MG63 (cell line): ENCODE measurements at regions not wholly inside any gene's neighbourhood (a gene's known extent, or its start where the extent isn't known, plus 50 kb on each side); places are given as distances from the start of the nearest gene placed in this dataset.
"Not testable (repeated sequence)": the region's sequence is repeated elsewhere in the genome, so short reads cannot be mapped to it uniquely, and the experiment has no call there.

Experiments used
- DNase-seq: peaks from one replicate; pipeline ENCODE4 v3.0.0-alpha.2; 2020
- H3K27me3 ChIP-seq: fragments of 250-450 bp; sonication (Bioruptor Pico); 2 replicates; pipeline ENCODE4 v1.5.1; 2020; ENCODE audit warnings: mild to moderate bottlenecking, moderate library complexity
- H3K36me3 ChIP-seq: fragments of 250-450 bp; sonication (Bioruptor Pico); 2 replicates; pipeline ENCODE4 v1.5.1; 2020; ENCODE audit warnings: mild to moderate bottlenecking, moderate library complexity
- H3K4me3 ChIP-seq: fragments of 250-450 bp; sonication (Bioruptor Pico); 2 replicates; pipeline ENCODE4 v1.5.1; 2020; ENCODE audit warnings: mild to moderate bottlenecking, moderate library complexity
- H3K9me3 ChIP-seq: fragments of 250-450 bp; sonication (Bioruptor Pico); 2 replicates; pipeline ENCODE4 v1.5.1; 2020; ENCODE audit warnings: mild to moderate bottlenecking, moderate library complexity

DNA sequence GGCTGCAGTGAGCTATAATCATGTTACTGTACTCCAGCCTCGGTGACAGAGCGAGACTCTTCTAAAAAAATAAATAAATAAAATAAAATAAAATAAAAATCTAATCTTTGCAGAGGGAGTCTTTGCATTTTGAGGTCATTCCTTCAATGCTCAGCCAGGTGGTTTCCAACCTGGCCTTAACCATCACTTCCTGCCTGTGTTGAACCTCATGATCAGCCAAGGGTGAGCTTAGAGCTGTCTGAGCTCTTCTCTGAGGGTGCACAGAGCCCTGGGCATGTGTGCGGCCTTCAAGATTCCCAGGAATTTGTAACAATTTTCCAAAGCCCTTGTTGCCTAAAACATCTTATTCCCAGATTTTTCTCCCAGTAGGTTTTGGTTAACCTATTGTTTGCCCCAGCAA is 94.3 kb downstream of the KCNJ12 start:
- not testable (repeated sequence) for H3K4me3 ChIP-seq, DNase-seq, H3K36me3 ChIP-seq, H3K9me3 ChIP-seq
- H3K27me3 ChIP-seq = peaks cover 38% of the 10 kb centered on the region

DNA sequence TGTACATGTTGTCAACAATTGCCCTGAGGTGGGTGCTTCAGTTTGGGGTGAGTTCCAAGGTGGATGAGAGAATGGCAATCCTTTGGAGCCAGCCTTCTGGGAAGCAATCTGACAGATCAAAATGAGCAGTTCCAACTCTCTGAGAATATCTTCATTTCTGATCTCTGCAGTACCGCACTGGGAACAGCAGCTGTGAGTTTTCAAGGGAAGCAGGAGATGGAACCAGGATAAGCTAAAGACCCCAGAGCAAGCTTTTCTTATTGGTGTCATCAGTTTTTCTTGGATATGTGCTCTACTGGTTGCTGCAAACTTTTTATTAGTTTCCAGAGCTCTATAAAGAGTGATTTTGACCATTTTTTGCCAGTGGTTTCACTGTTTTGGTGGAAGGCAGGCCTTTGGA is 94.7 kb downstream of the KCNJ12 start:
- H3K27me3 ChIP-seq = peaks cover 40% of the 10 kb centered on the region
- no peak overlapping the region for H3K4me3 ChIP-seq
- H3K36me3 ChIP-seq = no peaks in the 10 kb centered on the region
- no peaks in the 10 kb centered on the region for H3K9me3 ChIP-seq
- DNase-seq = no peak

DNA sequence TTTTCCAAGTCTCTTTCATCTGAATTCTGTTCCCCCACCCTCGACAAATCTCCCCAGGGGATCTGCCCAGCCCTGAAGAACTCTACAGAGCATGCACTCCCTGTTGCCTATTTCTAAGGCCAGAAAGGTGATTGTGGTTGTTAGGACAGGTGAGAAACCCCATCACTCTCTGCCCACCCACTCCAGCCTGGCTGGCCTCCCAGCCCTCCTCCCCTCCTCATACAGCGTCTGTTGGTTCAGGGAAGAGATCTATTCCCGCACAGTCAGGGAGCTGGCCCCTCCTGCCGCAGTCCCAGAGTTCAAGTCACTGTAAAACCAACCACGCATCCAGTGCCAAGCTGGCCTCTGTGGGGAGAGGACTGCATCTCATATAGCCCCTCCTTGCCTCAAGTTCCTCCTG is 98.7 kb downstream of the KCNJ12 start:
- Histone ChIP-seq H3K9me3 (peaks cover 11% of the 10 kb centered on the region), H3K4me3 (no peak overlapping the region), H3K27me3 (peaks cover 49% of the 10 kb centered on the region), H3K36me3 (no peaks in the 10 kb centered on the region)
- DNase-seq = no peak

DNA sequence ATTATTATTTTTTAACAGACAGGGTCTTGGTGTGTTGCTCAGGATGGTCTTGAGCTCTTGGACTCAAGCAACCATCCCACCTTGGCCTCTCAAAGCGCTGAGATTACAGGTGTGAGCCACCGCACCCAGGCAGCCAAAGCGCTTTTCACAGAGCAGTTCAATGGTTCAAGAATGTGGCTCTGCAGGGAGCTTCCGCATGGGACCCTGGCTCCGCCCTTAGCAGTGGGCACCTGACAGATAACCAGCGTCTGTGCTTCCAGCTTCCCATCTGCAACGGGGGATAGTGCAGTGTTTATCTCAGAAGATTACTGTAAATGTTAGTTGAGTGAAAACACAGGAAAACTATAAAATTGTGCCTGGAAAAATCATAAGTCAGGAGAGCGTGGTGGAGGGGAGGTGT is 99.4 kb downstream of the KCNJ12 start:
- Histone ChIP-seq H3K36me3 (no peaks in the 10 kb centered on the region), H3K9me3 (peaks cover 11% of the 10 kb centered on the region), H3K27me3 (peaks cover 41% of the 10 kb centered on the region), H3K4me3 (no peak overlapping the region)
- DNase-seq = no peak

DNA sequence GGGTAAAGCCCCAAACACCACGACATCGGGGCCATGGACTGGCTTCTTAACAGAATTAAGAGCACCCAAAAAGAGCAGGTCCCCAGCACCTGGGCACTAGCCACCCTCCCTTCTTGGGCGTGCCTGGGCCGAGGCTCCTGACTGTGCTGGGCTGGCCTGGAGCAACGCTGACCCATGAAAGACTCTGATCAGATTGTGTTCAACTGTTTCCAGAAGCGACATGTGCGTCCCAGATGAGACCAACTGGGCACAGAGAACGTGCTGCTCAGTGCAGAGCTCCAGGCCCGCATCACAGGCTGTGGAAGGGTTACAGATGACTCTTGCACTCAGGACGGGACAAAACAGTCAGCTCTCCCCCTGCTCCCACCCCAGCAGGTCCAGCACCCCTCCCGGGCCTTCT is 100.7 kb downstream of the KCNJ12 start:
- no peak for DNase-seq
- no peaks in the 10 kb centered on the region for H3K36me3 ChIP-seq

DNA sequence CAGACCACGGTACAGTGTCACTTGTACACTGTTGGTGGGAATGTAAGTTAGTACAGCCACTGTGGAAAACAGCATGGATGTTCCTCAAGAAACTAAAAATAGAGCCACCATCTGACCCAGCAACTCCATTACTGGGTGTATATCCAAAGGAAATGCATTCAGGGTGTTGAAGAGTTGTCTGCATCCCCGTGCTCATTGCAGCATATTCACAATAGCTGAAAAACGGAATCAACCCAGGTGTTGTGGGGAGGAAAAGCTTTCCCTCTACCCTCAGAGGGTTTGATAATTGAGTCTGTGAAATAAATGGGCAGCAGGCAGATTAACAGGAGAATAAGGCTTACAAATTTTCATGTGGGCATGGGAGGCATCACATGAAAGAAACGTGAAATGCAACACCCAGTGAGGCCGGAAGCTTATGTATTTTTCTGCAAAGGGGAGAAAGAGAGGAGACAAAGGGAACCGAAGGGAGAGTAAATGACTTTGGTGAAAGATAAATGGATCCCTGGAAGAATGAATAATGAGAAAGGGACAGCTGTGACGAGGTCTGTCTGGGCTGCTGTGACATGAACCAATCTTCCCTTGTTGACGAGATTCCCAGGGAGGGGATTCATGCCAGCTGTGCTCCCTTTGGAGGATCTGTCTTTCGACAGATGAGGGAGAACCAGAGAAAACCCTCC is 106.2 kb downstream of the KCNJ12 start:
- H3K27me3 ChIP-seq = peaks cover 59% of the 10 kb centered on the region
- no peak for DNase-seq
- H3K9me3 ChIP-seq = peaks cover 11% of the 10 kb centered on the region
- H3K36me3 ChIP-seq = no peaks in the 10 kb centered on the region
- H3K4me3 ChIP-seq = no peak overlapping the region

More for the DNA sequence above, 100.7 kb downstream of the KCNJ12 start:
- peaks cover 11% of the 10 kb centered on the region for H3K9me3 ChIP-seq
- H3K27me3 ChIP-seq = peaks cover 41% of the 10 kb centered on the region
- H3K4me3 ChIP-seq = no peak overlapping the region

DNA sequence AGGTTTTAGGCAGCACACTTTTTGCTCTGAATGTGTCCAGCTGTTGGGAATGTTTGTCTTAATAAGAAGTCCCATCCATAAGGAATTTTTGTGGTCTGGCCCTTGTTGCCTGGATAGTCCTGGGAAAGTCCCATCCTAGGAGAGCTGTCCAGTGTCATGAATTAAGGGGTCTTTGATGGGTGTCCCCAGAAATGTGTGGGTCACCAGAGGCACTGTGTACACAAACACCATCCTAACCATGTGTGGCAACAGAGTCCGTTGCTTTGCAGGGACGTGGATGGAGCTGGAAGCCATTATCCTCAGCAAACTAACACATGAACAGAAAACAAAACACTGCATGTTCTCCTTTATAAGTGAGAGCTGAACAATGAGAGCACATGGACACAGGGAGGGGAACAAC is 111.9 kb downstream of the KCNJ12 start:
- peaks cover 53% of the 10 kb centered on the region for H3K27me3 ChIP-seq
- not testable (repeated sequence) for H3K4me3 ChIP-seq, DNase-seq, H3K36me3 ChIP-seq, H3K9me3 ChIP-seq

DNA sequence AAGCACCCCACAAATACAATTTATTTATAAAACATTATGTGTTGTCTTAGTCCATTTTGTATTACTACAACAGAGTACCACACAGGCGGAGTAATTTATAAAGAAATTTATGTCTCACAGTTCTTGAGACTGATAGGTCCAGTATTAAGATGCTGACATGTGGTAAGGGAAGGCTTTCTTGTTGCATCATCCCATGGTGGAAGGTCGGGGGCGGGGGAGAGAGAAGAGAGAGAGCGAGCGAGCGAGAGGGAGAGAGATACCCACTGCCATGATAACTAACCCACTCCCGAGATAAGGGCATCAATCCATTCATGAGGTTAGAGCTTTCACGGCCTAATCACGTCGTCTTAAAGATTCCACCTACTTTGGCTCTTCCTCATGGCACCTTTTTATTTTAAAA is 117.8 kb downstream of the KCNJ12 start:
- no peaks in the 10 kb centered on the region for H3K9me3 ChIP-seq
- no peak overlapping the region for H3K4me3 ChIP-seq
- no peaks in the 10 kb centered on the region for H3K36me3 ChIP-seq
- peaks cover 32% of the 10 kb centered on the region for H3K27me3 ChIP-seq
- no peak for DNase-seq

DNA sequence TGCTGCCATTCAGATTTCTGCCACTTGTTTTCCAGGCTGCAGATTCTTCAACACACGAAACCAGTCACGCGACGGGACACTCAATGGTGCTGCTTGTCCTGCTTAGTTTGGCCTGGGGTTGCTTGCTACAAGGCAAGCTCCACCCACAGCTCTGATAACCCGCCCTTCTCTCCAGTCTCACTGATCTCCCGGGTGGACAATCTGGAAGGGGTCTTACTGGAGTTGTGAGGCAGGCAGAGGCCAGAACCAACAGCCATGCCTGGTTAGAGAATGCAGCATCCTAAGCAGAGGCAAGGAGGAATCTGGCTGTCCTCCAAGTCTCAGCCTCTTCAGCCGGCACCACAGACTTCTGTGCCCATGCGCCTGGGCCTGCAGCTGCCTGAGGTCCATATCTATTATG is 119.1 kb downstream of the KCNJ12 start:
- Histone ChIP-seq H3K36me3 (no peaks in the 10 kb centered on the region), H3K27me3 (peaks cover 34% of the 10 kb centered on the region), H3K4me3 (no peak overlapping the region), H3K9me3 (no peaks in the 10 kb centered on the region)
- no peak for DNase-seq

DNA sequence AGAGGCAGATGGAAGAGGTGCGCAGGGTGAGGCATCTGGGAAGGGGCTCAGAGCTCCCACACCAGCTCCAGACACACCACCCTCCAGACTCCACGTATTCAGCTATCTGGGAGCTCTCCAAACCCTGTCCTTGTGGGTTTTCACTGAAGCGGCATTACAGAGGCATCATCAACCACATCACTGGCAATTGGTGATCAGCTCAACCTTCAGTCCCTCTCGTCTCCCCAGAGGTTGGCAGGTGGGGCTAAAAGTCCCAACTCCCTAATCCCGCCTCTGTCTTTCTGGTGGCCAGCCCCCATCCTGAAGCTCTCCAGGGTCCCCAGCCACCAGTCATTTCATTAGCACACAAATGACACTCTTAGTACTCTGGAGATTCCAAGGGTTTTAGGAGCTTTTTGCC is 123.9 kb downstream of the KCNJ12 start:
- Histone ChIP-seq H3K27me3 (peaks cover 23% of the 10 kb centered on the region), H3K4me3 (no peak overlapping the region), H3K36me3 (no peaks in the 10 kb centered on the region), H3K9me3 (no peaks in the 10 kb centered on the region)
- no peak for DNase-seq

DNA sequence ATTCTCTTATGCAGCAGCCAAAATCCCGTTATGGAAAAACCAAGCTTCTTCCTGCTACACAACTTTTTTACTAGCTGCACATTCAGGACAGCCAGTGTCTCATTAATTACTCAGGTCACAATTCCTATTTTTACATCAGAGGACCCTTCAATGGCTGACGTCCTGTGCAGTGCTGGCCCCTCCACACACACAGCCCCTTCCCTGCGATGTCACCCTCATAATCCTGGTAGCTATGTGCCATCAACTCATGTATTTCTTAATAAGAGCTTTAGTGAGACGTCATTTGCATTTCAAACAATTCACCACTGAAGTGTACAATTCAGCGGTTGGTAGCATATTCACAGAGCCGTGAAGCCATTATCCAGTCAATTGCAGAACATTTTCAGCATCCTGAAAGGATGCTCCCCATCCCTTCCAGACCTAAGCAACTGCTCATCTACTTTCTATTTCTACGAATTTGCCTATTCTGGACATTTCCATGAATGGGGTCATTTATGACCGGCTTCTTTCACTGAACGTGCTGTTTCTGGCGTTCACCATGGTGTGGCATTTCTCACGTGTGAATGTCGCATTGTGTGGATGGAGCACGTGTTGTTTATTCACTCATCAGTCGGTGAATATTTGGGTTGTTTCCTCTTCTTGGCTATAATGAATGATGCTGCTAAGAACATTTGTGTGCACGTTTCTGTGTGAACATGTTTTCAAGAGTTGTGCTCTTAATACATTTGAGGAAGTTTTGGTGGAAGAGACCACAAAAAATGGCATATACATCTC is 126.0 kb downstream of the KCNJ12 start:
- not testable (repeated sequence) for H3K36me3 ChIP-seq, H3K4me3 ChIP-seq, H3K9me3 ChIP-seq, DNase-seq
- H3K27me3 ChIP-seq = peaks cover 23% of the 10 kb centered on the region

DNA sequence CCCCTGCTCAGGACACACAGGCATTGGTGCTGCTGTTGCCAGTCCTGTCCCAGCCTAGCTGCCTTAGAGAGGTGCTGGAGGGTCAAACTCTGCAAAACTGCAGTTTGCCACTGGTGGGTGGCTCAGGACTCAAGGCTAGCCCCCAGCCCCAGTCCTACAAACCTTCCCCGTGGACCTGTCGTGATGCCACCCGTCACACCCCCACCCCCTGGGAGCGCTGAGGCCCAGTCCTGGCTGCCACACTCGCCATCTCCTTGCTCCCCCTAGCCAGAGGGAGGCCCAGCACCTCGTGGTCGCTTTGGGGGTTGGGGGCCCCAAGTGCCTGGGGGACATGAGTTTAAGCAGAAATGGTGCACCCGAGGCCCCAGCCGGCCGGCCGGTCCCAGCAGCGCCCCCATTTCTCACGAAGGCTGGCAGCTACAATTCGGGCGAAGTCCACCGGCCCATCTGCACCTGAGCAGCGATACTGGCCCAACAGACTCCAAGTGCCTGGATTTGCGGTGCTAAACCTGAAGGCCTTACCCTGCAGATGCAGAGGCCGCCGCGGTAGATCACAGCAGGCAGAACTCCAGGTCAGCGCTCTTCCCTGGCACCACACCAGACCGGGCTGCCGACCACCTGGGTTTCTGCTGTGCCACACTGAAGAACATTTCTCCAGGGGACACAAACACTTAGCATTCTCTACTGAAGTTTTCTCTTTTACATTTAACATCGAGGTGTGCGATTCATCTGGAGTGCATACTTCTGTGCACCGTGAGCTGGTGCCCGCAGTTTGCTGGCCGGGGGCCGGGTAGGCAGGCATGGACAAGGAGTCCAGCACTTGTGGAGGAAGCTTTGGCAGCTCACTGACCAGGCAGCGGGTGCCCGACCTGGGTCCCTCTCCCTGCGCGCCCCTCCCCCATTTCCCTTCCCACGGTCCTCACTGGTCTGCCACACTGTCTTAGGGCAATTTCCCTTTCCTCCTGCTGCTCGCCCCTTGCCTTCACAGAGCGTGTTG is 130.0 kb downstream of the KCNJ12 start:
- H3K36me3 ChIP-seq = no peaks in the 10 kb centered on the region
- H3K4me3 ChIP-seq = no peak overlapping the region
- no peaks in the 10 kb centered on the region for H3K9me3 ChIP-seq
- H3K27me3 ChIP-seq = peaks cover 26% of the 10 kb centered on the region
- DNase-seq = no peak

DNA sequence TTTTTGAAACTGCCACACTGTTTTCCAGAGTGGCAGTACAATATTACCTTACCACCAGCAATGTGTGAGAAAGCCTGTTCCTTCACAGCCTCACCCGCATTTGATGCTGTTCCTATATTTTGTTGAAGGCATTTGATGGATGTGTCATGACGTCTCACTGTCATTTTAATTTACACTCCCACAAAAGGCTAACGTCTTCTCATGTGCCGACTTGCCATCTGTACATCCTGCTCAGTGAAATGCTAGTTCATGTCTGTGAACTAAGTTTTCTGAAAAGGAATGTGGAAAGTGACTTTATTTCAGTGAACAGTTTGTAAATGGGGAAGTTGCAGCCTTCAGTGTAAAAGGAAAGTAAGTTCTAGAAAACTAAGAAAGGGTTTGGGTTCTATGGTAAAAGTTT is 131.6 kb downstream of the KCNJ12 start:
- H3K36me3 ChIP-seq, H3K9me3 ChIP-seq, DNase-seq, H3K4me3 ChIP-seq: not testable (repeated sequence)
- peaks cover 22% of the 10 kb centered on the region for H3K27me3 ChIP-seq

DNA sequence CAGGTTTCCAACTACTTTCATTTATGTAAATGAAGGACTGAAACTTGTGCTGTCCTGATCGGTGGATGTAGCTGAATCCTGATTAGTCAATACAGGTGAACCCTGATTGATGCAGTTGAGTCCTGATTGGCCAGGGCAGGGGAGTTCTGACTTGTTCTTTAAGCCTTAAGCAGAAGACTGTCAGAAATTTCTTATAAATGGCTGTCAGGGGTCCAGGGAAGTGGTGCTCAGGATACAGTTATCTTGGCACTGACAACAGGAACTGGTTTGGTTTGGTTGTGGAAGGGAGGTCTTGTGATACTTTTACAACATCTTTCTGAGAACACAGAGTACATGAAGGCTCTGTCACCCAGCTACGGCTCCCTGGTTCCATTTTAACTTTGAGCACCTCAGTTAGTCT is 132.1 kb downstream of the KCNJ12 start:
- no peaks in the 10 kb centered on the region for H3K36me3 ChIP-seq
- no peak for DNase-seq
- no peaks in the 10 kb centered on the region for H3K9me3 ChIP-seq
- no peak overlapping the region for H3K4me3 ChIP-seq
- peaks cover 22% of the 10 kb centered on the region for H3K27me3 ChIP-seq

DNA sequence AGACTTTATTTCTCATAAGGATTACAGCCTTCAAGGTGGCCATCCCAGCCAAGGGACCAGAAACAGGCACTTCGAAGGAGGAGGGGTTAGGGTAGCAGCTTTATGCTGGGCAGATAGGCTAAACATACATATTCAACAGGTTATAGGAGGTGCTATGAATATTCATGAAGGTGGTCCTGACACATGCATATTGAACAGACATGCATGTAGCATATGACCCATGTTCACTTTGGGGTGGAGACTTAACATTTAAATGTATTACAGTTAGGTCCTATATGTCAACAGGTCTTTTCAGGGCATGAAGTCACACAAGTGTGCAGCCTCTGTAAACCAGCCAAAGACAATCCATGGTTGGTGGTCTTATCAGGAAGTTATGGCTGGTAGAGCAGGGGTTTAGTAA is 133.2 kb downstream of the KCNJ12 start:
- not testable (repeated sequence) for H3K9me3 ChIP-seq, H3K4me3 ChIP-seq, H3K36me3 ChIP-seq, DNase-seq
- peaks cover 27% of the 10 kb centered on the region for H3K27me3 ChIP-seq

DNA sequence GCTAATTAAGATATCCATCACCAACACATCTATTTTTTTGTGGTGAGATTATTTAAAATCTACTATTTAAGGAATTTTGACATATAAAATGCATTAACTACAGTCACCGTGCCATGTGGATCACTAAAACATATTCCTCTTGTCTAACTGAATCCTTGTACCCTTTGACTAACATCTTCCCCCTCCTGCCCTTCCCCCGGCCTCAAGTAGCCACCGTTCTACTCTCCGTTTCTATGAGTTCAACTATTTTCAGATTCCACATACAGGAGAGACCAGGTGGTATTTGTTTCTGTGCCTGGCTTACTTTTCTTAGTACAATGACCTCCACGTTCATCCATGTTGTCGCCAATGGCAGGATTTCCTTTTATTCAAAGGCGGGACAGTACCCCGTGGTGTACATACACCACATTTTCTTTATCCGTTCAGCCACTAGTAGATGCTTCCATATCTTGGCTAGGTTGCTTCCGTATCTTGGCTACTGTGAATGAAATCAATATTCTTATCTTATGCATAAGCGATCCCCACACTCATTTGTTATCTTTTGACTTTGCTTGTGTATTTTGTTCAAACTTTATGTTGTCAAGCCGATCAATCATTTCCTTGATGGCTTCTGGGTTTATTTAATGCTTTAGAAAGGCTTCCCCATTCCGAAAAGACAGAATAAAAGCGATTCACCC is 134.7 kb downstream of the KCNJ12 start:
- no peaks in the 10 kb centered on the region for H3K9me3 ChIP-seq
- H3K27me3 ChIP-seq = peaks cover 30% of the 10 kb centered on the region
- H3K4me3 ChIP-seq = peak overlapping the region; percentile 26
- no peak for DNase-seq
- H3K36me3 ChIP-seq = no peaks in the 10 kb centered on the region
